Uterus (tissue), 2 donors: ENCODE measurements at regions not wholly inside any gene's neighbourhood (a gene's known extent, or its start where the extent isn't known, plus 50 kb on each side); places are given as distances from the start of the nearest gene placed in this dataset.

ENCODE experiments used
- POLR2A ChIP-seq, 2 donors: fragments of 450-650 bp; IDR thresholded peaks; one replicate each; pipeline ENCODE4 v1.6.1; 2016; ENCODE audit warnings: antibody characterized with exemption in 2 of 2, mild to moderate bottlenecking in 1 of 2, moderate library complexity in 1 of 2
- TF ChIP-seq, protein P1 (sequence below), 4 experiments: fragments of 200-600 bp in 2 of 4; fragments of 450-650 bp in 2 of 4; sonication (generic) in 2 of 4; IDR thresholded peaks; one replicate each; pipeline ENCODE4 v1.5.1; 2016 to 2019; ENCODE audit warnings: antibody characterized with exemption in 4 of 4, mild to moderate bottlenecking in 2 of 4, moderate library complexity in 1 of 4

DNA sequence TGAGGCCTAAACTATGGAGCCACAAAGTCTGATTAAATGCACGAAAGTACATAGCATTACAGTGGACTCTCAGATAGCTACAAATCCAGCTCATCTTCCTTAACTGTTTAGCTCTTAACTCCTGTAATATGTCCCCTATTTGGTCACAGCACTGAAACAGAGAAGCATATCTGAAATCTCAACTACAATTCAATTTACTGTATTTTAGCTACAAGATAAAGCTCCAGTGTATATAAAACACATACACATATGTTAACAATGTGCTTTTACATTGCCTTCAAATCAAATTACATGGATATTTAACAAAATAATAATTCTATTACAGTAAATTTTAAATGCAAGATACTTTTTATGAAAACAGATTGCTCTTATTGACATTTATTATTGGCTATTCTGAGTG, 849.3 kb upstream of the PRMT6 start:
- TF ChIP-seq, protein P1, sequence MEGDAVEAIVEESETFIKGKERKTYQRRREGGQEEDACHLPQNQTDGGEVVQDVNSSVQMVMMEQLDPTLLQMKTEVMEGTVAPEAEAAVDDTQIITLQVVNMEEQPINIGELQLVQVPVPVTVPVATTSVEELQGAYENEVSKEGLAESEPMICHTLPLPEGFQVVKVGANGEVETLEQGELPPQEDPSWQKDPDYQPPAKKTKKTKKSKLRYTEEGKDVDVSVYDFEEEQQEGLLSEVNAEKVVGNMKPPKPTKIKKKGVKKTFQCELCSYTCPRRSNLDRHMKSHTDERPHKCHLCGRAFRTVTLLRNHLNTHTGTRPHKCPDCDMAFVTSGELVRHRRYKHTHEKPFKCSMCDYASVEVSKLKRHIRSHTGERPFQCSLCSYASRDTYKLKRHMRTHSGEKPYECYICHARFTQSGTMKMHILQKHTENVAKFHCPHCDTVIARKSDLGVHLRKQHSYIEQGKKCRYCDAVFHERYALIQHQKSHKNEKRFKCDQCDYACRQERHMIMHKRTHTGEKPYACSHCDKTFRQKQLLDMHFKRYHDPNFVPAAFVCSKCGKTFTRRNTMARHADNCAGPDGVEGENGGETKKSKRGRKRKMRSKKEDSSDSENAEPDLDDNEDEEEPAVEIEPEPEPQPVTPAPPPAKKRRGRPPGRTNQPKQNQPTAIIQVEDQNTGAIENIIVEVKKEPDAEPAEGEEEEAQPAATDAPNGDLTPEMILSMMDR (IDR thresholded peaks at IDR 0.05): no peak
- TF ChIP-seq POLR2A (IDR thresholded peaks at IDR 0.05): no peak
